BE2C (cell line): ENCODE measurements at regions not wholly inside any gene's neighbourhood (a gene's known extent, or its start where the extent isn't known, plus 50 kb on each side); places are given as distances from the start of the nearest gene placed in this dataset.

Experiments used
- DNase-seq: peaks from one replicate; pipeline ENCODE4 v3.0.0-alpha.2; 2020
- H3K27me3 ChIP-seq: fragments of 250-450 bp; sonication (Bioruptor Pico); 2 replicates; pipeline ENCODE4 v1.5.1; 2020; ENCODE audit warnings: mild to moderate bottlenecking
- H3K36me3 ChIP-seq: fragments of 250-450 bp; sonication (Bioruptor Pico); 2 replicates; pipeline ENCODE4 v1.5.1; 2020; ENCODE audit warnings: mild to moderate bottlenecking
- H3K4me1 ChIP-seq: fragments of 250-450 bp; sonication (Bioruptor Pico); 2 replicates; pipeline ENCODE4 v1.5.1; 2020
- H3K4me3 ChIP-seq: 2 replicates; pipeline ENCODE4 v1.5.1; 2011; ENCODE audit warnings: low read depth, low read length
- H3K9me3 ChIP-seq: fragments of 250-450 bp; sonication (Bioruptor Pico); 2 replicates; pipeline ENCODE4 v1.5.1; 2020
- CTCF ChIP-seq: IDR thresholded peaks from 2 replicates; pipeline ENCODE4 v1.5.1; 2012; ENCODE audit warnings: mild to moderate bottlenecking, low read depth, low read length

- no peak for TF ChIP-seq CTCF
- Histone ChIP-seq H3K4me3 (no peak overlapping the region), H3K4me1 (no peaks in the 10 kb centered on the region), H3K9me3 (no peaks in the 10 kb centered on the region), H3K27me3 (no peaks in the 10 kb centered on the region), H3K36me3 (no peaks in the 10 kb centered on the region)
- no peak for DNase-seq
Observed at GRCh38 chr14:97773598-97773997, 976.4 kb downstream of the VRK1 start.

- Histone ChIP-seq H3K27me3 (no peaks in the 10 kb centered on the region), H3K36me3 (no peaks in the 10 kb centered on the region), H3K4me3 (no peak overlapping the region), H3K9me3 (no peaks in the 10 kb centered on the region), H3K4me1 (no peaks in the 10 kb centered on the region)
- no peak for DNase-seq
- no peak for TF ChIP-seq CTCF
Observed at GRCh38 chr14:97776890-97777558, 979.8 kb downstream of the VRK1 start.

- DNase-seq: no peak
- no peaks in the 10 kb centered on the region for H3K9me3 ChIP-seq
- H3K27me3 ChIP-seq: no peaks in the 10 kb centered on the region
- no peaks in the 10 kb centered on the region for H3K4me1 ChIP-seq
- no peaks in the 10 kb centered on the region for H3K36me3 ChIP-seq
- TF ChIP-seq CTCF: no peak
- no peak overlapping the region for H3K4me3 ChIP-seq
Observed at GRCh38 chr14:97777622-97778355, 980.6 kb downstream of the VRK1 start.

DNA sequence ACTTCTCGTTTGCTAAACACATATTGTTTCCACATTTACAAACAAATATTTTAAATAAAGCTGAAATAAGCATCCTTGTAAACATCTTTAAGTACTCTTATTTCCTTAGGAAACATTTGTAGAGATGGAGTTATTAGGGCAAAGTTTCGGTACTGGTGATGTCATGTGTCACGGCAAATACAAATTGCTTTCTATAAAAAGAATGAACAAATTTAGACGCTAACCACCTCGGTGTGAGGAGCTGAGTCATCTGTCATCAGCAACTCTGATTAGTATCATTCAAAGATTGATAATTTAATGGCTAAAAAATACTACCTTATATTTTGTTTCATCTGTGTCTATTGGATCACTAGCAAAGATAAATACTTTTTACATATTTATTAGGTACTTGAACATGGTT lies 982.0 kb downstream of the VRK1 start:
- no peak for TF ChIP-seq CTCF
- Histone ChIP-seq H3K27me3 (no peaks in the 10 kb centered on the region), H3K4me3 (no peak overlapping the region), H3K36me3 (no peaks in the 10 kb centered on the region), H3K4me1 (no peaks in the 10 kb centered on the region), H3K9me3 (no peaks in the 10 kb centered on the region)
- DNase-seq: no peak

GRCh38 chr14:97780804-97781203 lies 983.6 kb downstream of the VRK1 start:
- Histone ChIP-seq H3K27me3 (no peaks in the 10 kb centered on the region), H3K4me1 (no peaks in the 10 kb centered on the region), H3K36me3 (no peaks in the 10 kb centered on the region), H3K9me3 (no peaks in the 10 kb centered on the region), H3K4me3 (no peak overlapping the region)
- DNase-seq: no peak
- no peak for TF ChIP-seq CTCF

GRCh38 chr14:97781961-97782360 lies 984.8 kb downstream of the VRK1 start:
- Histone ChIP-seq H3K4me1 (no peaks in the 10 kb centered on the region), H3K4me3 (no peak overlapping the region), H3K27me3 (no peaks in the 10 kb centered on the region), H3K9me3 (no peaks in the 10 kb centered on the region), H3K36me3 (no peaks in the 10 kb centered on the region)
- no peak for DNase-seq
- no peak for TF ChIP-seq CTCF
